ENCODE measurements at regions not wholly inside any gene's neighbourhood (a gene's known extent, or its start where the extent isn't known, plus 50 kb on each side); places are given as distances from the start of the nearest gene placed in this dataset.

DNA sequence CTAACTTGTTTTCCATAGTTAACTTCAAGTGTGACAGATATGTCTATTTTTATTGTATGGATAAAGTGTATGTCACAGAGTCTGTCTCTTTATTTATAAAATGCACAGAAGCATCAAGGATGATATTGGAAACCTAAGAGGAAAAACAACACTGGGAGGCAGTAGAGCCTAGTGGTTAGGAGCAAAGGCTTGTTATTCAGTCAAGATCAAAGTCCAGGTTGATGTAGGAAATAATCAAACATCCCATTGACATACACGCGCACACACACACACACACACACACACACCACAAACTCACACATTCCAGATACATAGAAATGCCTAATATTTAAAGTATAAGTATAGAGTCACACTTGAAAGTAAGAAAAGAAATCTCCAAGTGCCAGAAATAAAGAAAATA, 206.8 kb downstream of the CHRDL1 start:
- DNase-seq, result no peak
- no peak overlapping the region for H3K4me2 ChIP-seq (ENCODE audit: insufficient read depth, insufficient read length, low read length)
- no peaks in the 10 kb centered on the region for H3K9me3 ChIP-seq (ENCODE audit: control insufficient read depth, low read depth, low read length)
- H3K4me1 ChIP-seq (ENCODE audit: insufficient read depth, low read length), result peaks cover 3% of the 10 kb centered on the region; the same call in 1 of the 2 replicates
- no peak overlapping the region for H2BK120ac ChIP-seq (ENCODE audit: low read depth, low read length, poor library complexity, severe bottlenecking)
- no peak overlapping the region for H3K18ac ChIP-seq (ENCODE audit: insufficient read length, low read depth, low read length)
- Mint-ChIP-seq H3K27ac (no peak overlapping the region), H3K4me1 (peaks cover 21 to 35% of the 10 kb centered on the region in 2 experiments), H3K36me3 (ENCODE audit: insufficient read depth in 1 of 3, low read depth in 3 of 3) (no peaks in the 10 kb centered on the region), H3K9me3 (no peaks in the 10 kb centered on the region), H3K27me3 (ENCODE audit: low read depth) (no peaks in the 10 kb centered on the region; the same call in 1 of the 2 replicates), H3K4me3 (no peak overlapping the region)
- no peak overlapping the region for H3K14ac ChIP-seq (ENCODE audit: insufficient read depth, low read length)
- no peak overlapping the region for H2BK5ac ChIP-seq (ENCODE audit: insufficient read length, low read length)
- H2AFZ ChIP-seq (ENCODE audit: low read length), result no peak overlapping the region
- no peaks in the 10 kb centered on the region for H3K23me2 ChIP-seq (ENCODE audit: insufficient read length, low read depth, low read length, poor library complexity, severe bottlenecking)
- H2BK15ac ChIP-seq (ENCODE audit: low read depth, low read length), result no peak overlapping the region
- H3K23ac ChIP-seq (ENCODE audit: insufficient read length, low read depth, low read length), result no peak overlapping the region
- no peak overlapping the region for H4K5ac ChIP-seq (ENCODE audit: insufficient read length, low read depth, low read length)
- no peak overlapping the region for H4K91ac ChIP-seq (ENCODE audit: insufficient read length, low read depth, low read length)
- no peaks in the 10 kb centered on the region for H4K20me1 ChIP-seq (ENCODE audit: control insufficient read depth, insufficient read depth, insufficient read length)
- H3K56ac ChIP-seq (ENCODE audit: insufficient read length, low read depth, low read length), result no peak overlapping the region
- H3K27ac ChIP-seq (ENCODE audit: insufficient read length, low read depth, low read length), result no peak overlapping the region
- H3T11ph ChIP-seq (ENCODE audit: low read length), result no peak overlapping the region
- TF ChIP-seq, protein P1, sequence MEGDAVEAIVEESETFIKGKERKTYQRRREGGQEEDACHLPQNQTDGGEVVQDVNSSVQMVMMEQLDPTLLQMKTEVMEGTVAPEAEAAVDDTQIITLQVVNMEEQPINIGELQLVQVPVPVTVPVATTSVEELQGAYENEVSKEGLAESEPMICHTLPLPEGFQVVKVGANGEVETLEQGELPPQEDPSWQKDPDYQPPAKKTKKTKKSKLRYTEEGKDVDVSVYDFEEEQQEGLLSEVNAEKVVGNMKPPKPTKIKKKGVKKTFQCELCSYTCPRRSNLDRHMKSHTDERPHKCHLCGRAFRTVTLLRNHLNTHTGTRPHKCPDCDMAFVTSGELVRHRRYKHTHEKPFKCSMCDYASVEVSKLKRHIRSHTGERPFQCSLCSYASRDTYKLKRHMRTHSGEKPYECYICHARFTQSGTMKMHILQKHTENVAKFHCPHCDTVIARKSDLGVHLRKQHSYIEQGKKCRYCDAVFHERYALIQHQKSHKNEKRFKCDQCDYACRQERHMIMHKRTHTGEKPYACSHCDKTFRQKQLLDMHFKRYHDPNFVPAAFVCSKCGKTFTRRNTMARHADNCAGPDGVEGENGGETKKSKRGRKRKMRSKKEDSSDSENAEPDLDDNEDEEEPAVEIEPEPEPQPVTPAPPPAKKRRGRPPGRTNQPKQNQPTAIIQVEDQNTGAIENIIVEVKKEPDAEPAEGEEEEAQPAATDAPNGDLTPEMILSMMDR (conservative IDR thresholded peaks at IDR 0.05), result no peak
- no peak overlapping the region for H3K4ac ChIP-seq (ENCODE audit: low read depth, low read length)
- no peaks in the 10 kb centered on the region for H3K27me3 ChIP-seq (ENCODE audit: insufficient read depth, low read length)
- H3K9ac ChIP-seq (ENCODE audit: extremely low read depth, insufficient read length, low read length), result no peak overlapping the region
- no peaks in the 10 kb centered on the region for H3K79me2 ChIP-seq (ENCODE audit: insufficient read depth, low read length)
- H2BK12ac ChIP-seq (ENCODE audit: insufficient read length, low read depth, low read length), result no peak overlapping the region
- H4K8ac ChIP-seq (replicated peaks; ENCODE audit: insufficient read length, low read depth, low read length), result no peak overlapping the region
- no CpG with 5 or more reads among the region's 2 CpGs for WGBS (ENCODE audit: extremely low coverage, insufficient read length, low lambda C conversion rate)
- no peak overlapping the region for H2BK20ac ChIP-seq (ENCODE audit: low read depth, low read length, poor library complexity, severe bottlenecking)
- H3K79me1 ChIP-seq (ENCODE audit: insufficient read depth, low read depth, low read length, poor library complexity, severe bottlenecking), result no peaks in the 10 kb centered on the region
- no peak overlapping the region for H2AK5ac ChIP-seq (ENCODE audit: insufficient read length, low read length)

All from H9 (cell line).